GM23338 (cell line): ENCODE measurements at regions not wholly inside any gene's neighbourhood (a gene's known extent, or its start where the extent isn't known, plus 50 kb on each side); places are given as distances from the start of the nearest gene placed in this dataset.

ENCODE experiments used
- ATAC-seq: fragments of 200-7000 bp; cut with Tn5 transposase; 3 replicates; pipeline ENCODE4 v1.9.1; 2020
- DNase-seq: peaks from one replicate; pipeline ENCODE4 v3.0.0-alpha.2; 2015; ENCODE audit warnings: low spot score
- H2AFZ ChIP-seq: fragments of 200-600 bp; sonication (generic); 2 replicates; pipeline ENCODE4 v1.8.0; 2016; ENCODE audit warnings: antibody characterized with exemption, mild to moderate bottlenecking, moderate library complexity
- H3F3A ChIP-seq: fragments of 200-600 bp; sonication (generic); replicated peaks from 2 replicates; pipeline ENCODE4 v1.8.0; 2017; ENCODE audit warnings: antibody characterized with exemption, mixed run types, low read depth
- H3K27ac ChIP-seq: fragments of 200-600 bp; sonication (generic); 2 replicates; pipeline ENCODE4 v1.6.1; 2016; ENCODE audit warnings: low read depth
- H3K27me3 ChIP-seq: fragments of 200-600 bp; sonication (generic); 2 replicates; pipeline ENCODE4 v1.8.0; 2016; ENCODE audit warnings: mild to moderate bottlenecking, mixed run types, moderate library complexity; ENCODE audit not compliant: insufficient read depth
- H3K36me3 ChIP-seq: fragments of 200-600 bp; sonication (generic); 2 replicates; pipeline ENCODE4 v1.8.0; 2016; ENCODE audit warnings: mild to moderate bottlenecking; ENCODE audit not compliant: insufficient read depth
- H3K4me1 ChIP-seq: fragments of 200-600 bp; sonication (generic); 2 replicates; pipeline ENCODE4 v1.8.0; 2016; ENCODE audit warnings: mild to moderate bottlenecking, moderate library complexity; ENCODE audit not compliant: insufficient read depth
- H3K4me2 ChIP-seq: fragments of 200-600 bp; sonication (generic); 2 replicates; pipeline ENCODE4 v1.7.1; 2017; ENCODE audit warnings: mixed run types
- H3K4me3 ChIP-seq: fragments of 200-600 bp; sonication (generic); 2 replicates; pipeline ENCODE4 v1.6.1; 2016; ENCODE audit warnings: mixed run types
- H3K79me2 ChIP-seq: fragments of 200-600 bp; sonication (generic); replicated peaks from 2 replicates; pipeline ENCODE4 v1.8.0; 2017; ENCODE audit warnings: mild to moderate bottlenecking; ENCODE audit not compliant: insufficient read depth
- H3K9me2 ChIP-seq: fragments of 200-600 bp; sonication (generic); 2 replicates; pipeline ENCODE4 v1.8.0; 2017; ENCODE audit not compliant: insufficient read depth
- H4K20me1 ChIP-seq: fragments of 200-600 bp; sonication (generic); replicated peaks from 2 replicates; pipeline ENCODE4 v1.8.0; 2017; ENCODE audit warnings: mild to moderate bottlenecking; ENCODE audit not compliant: insufficient read depth
- H3K27ac Mint-ChIP-seq: 2 replicates; pipeline ENCODE4 v1.8.0; 2020; ENCODE audit warnings: inconsistent platforms, mild to moderate bottlenecking, moderate library complexity, mixed read lengths
- H3K27me3 Mint-ChIP-seq: 3 replicates; pipeline ENCODE4 v1.8.0; 2022; ENCODE audit warnings: low read depth, mild to moderate bottlenecking, moderate library complexity, mixed read lengths, inconsistent platforms; ENCODE audit not compliant: insufficient read depth, poor library complexity
- H3K36me3 Mint-ChIP-seq: 3 replicates; pipeline ENCODE4 v1.8.0; 2021; ENCODE audit warnings: low read depth, mild to moderate bottlenecking, inconsistent platforms, moderate library complexity, mixed read lengths
- H3K4me1 Mint-ChIP-seq: 3 replicates; pipeline ENCODE4 v1.8.0; 2020; ENCODE audit warnings: mild to moderate bottlenecking, inconsistent platforms, mixed read lengths
- H3K4me3 Mint-ChIP-seq: 3 replicates; pipeline ENCODE4 v1.8.0; 2021; ENCODE audit warnings: moderate library complexity, mild to moderate bottlenecking, inconsistent platforms, mixed read lengths
- H3K9me3 Mint-ChIP-seq: 3 replicates; pipeline ENCODE4 v1.8.0; 2020; ENCODE audit warnings: moderate library complexity, mild to moderate bottlenecking, inconsistent platforms, mixed read lengths
- ETS1 ChIP-seq: IDR thresholded peaks from 2 replicates; pipeline ENCODE4 v1.6.1; 2016; ENCODE audit warnings: antibody characterized with exemption
- NANOG ChIP-seq: IDR thresholded peaks from 2 replicates; pipeline ENCODE4 v1.6.1; 2016; ENCODE audit warnings: antibody characterized with exemption, borderline replicate concordance
- POLR2AphosphoS5 ChIP-seq: IDR thresholded peaks from 2 replicates; pipeline ENCODE4 v1.6.1; 2016; ENCODE audit warnings: antibody characterized with exemption, low read depth
- STAT1 ChIP-seq: IDR thresholded peaks from one replicate; pipeline ENCODE4 v1.6.1; 2016; ENCODE audit warnings: antibody characterized with exemption; ENCODE audit not compliant: unreplicated experiment
- ZNF114 ChIP-seq: fragments of 250-450 bp; sonication (Bioruptor Pico); IDR thresholded peaks from 2 replicates; pipeline ENCODE4 v1.5.0; 2020; ENCODE audit warnings: mild to moderate bottlenecking, moderate library complexity
- ZNF331 ChIP-seq: fragments of 250-450 bp; sonication (Bioruptor Pico); IDR thresholded peaks from 2 replicates; pipeline ENCODE4 v1.5.0; 2020; ENCODE audit warnings: low read depth, mild to moderate bottlenecking, moderate library complexity
- TF ChIP-seq, protein P1 (sequence below): fragments of 250-450 bp; sonication (Bioruptor Pico); IDR thresholded peaks from 2 replicates; pipeline ENCODE4 v1.5.0; 2020; ENCODE audit warnings: mild to moderate bottlenecking, moderate library complexity

DNA sequence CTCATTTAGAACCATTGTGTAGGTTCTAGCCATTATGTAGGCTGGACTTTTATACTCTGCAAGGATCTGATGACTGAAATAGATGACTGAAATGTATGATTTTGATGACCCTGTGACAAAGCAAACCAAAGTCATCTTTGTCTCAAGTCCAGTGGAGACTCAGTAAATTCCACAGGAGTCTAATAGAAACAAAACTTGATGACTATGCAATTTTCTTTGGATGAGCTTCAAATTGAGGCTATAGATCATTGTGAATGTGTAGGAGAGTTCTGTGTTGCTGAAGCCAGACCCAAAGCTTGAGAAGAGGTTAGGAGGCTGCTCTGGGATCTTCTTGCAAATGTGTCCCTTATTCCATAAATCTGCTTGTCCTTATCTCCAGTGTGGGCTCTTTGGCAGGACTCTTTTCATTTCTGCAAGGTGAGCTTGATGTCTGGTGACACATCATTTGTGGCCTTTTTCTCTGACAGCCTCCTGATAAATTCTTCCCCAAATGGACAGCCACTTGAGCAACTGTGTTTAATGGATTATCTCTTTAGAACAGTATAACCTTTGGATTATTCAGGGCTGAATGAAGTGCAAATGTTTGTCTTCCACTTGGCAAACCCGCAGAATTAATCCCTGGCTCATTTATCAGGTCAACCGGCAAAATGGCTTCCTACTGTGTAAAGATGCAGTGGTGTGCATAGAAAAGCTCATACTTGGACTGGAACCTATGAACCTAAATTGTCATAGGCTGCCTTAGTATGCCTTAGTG lies 235.1 kb upstream of the ANKH start:
- no peak overlapping the region for H3K27ac ChIP-seq
- no peaks in the 10 kb centered on the region for H3K9me3 Mint-ChIP-seq
- DNase-seq (no peak), ATAC-seq (no peak)
- H3K4me2 ChIP-seq, result no peak overlapping the region
- peaks cover 9% of the 10 kb centered on the region for H3K4me1 Mint-ChIP-seq
- H4K20me1 ChIP-seq, result no peaks in the 10 kb centered on the region
- H3K36me3 Mint-ChIP-seq, result no peaks in the 10 kb centered on the region
- no peaks in the 10 kb centered on the region for H3K79me2 ChIP-seq
- TF ChIP-seq ZNF331 (CRISPR knock-in tag), result no peak
- TF ChIP-seq ZNF114 (CRISPR knock-in tag), result no peak
- TF ChIP-seq, protein P1, sequence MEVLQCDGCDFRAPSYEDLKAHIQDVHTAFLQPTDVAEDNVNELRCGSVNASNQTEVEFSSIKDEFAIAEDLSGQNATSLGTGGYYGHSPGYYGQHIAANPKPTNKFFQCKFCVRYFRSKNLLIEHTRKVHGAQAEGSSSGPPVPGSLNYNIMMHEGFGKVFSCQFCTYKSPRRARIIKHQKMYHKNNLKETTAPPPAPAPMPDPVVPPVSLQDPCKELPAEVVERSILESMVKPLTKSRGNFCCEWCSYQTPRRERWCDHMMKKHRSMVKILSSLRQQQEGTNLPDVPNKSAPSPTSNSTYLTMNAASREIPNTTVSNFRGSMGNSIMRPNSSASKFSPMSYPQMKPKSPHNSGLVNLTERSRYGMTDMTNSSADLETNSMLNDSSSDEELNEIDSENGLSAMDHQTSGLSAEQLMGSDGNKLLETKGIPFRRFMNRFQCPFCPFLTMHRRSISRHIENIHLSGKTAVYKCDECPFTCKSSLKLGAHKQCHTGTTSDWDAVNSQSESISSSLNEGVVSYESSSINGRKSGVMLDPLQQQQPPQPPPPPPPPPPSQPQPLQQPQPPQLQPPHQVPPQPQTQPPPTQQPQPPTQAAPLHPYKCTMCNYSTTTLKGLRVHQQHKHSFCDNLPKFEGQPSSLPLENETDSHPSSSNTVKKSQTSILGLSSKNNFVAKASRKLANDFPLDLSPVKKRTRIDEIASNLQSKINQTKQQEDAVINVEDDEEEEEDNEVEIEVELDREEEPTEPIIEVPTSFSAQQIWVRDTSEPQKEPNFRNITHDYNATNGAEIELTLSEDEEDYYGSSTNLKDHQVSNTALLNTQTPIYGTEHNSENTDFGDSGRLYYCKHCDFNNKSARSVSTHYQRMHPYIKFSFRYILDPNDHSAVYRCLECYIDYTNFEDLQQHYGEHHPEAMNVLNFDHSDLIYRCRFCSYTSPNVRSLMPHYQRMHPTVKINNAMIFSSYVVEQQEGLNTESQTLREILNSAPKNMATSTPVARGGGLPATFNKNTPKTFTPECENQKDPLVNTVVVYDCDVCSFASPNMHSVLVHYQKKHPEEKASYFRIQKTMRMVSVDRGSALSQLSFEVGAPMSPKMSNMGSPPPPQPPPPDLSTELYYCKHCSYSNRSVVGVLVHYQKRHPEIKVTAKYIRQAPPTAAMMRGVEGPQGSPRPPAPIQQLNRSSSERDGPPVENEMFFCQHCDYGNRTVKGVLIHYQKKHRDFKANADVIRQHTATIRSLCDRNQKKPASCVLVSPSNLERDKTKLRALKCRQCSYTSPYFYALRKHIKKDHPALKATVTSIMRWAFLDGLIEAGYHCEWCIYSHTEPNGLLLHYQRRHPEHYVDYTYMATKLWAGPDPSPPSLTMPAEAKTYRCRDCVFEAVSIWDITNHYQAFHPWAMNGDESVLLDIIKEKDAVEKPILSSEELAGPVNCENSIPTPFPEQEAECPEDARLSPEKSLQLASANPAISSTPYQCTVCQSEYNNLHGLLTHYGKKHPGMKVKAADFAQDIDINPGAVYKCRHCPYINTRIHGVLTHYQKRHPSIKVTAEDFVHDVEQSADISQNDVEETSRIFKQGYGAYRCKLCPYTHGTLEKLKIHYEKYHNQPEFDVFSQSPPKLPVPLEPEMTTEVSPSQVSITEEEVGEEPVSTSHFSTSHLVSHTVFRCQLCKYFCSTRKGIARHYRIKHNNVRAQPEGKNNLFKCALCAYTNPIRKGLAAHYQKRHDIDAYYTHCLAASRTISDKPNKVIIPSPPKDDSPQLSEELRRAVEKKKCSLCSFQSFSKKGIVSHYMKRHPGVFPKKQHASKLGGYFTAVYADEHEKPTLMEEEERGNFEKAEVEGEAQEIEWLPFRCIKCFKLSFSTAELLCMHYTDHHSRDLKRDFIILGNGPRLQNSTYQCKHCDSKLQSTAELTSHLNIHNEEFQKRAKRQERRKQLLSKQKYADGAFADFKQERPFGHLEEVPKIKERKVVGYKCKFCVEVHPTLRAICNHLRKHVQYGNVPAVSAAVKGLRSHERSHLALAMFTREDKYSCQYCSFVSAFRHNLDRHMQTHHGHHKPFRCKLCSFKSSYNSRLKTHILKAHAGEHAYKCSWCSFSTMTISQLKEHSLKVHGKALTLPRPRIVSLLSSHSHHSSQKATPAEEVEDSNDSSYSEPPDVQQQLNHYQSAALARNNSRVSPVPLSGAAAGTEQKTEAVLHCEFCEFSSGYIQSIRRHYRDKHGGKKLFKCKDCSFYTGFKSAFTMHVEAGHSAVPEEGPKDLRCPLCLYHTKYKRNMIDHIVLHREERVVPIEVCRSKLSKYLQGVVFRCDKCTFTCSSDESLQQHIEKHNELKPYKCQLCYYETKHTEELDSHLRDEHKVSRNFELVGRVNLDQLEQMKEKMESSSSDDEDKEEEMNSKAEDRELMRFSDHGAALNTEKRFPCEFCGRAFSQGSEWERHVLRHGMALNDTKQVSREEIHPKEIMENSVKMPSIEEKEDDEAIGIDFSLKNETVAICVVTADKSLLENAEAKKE (CRISPR knock-in tag), result no peak
- no peak for TF ChIP-seq ETS1
- no peak for TF ChIP-seq POLR2AphosphoS5
- no peak for TF ChIP-seq NANOG
- no peak for TF ChIP-seq STAT1
- H3K36me3 ChIP-seq, result no peaks in the 10 kb centered on the region
- peaks cover 3% of the 10 kb centered on the region; the same call in 1 of the 2 replicates for H3K4me1 ChIP-seq
- H3K9me2 ChIP-seq, result no peaks in the 10 kb centered on the region
- no peaks in the 10 kb centered on the region for H3K27me3 ChIP-seq
- H3F3A ChIP-seq, result no peaks in the 10 kb centered on the region
- H3K27me3 Mint-ChIP-seq, result no peaks in the 10 kb centered on the region
- H3K4me3 Mint-ChIP-seq, result no peak overlapping the region
- no peak overlapping the region for H3K27ac Mint-ChIP-seq
- no peak overlapping the region for H2AFZ ChIP-seq
- H3K4me3 ChIP-seq, result no peak overlapping the region
